COLO668 (cell line): ENCODE measurements at regions not wholly inside any gene's neighbourhood (a gene's known extent, or its start where the extent isn't known, plus 50 kb on each side); places are given as distances from the start of the nearest gene placed in this dataset.

Source experiments
- DNase-seq: peaks from one replicate; lab custom pipeline; 2025; ENCODE audit not compliant: unreplicated experiment; lab: John Stamatoyannopoulos, UW

DNA sequence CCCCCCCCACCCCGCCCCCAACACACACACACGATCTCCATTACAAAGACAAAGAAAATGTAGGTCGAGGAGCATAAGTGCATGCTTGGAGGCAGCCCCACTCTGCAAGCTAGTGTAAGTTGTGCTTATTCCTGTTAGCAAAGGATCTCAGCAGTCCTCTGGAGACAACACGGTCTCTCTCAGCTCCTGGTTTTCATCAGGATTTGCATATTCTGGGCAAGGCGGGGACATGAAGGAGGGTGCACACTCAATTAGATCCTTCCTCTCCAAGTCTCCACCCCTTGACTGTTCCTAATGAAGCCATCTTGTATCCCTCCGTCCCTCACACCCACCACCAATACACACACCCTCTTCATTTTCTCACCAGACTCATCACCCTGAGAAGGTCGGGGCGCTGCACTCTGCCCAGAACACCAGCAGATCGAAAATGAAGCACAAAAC lies 63.8 kb downstream of the MRPL46 start:
- DNase-seq = no peak

- no peak for DNase-seq
These were observed 65.1 kb downstream of the MRPL46 start for GRCh38 chr15:88401996-88402656.

GRCh38 chr15:88401251-88401995 lies 65.8 kb downstream of the MRPL46 start:
- no peak for DNase-seq

GRCh38 chr15:88400591-88401250 lies 66.5 kb downstream of the MRPL46 start:
- no peak for DNase-seq

DNA sequence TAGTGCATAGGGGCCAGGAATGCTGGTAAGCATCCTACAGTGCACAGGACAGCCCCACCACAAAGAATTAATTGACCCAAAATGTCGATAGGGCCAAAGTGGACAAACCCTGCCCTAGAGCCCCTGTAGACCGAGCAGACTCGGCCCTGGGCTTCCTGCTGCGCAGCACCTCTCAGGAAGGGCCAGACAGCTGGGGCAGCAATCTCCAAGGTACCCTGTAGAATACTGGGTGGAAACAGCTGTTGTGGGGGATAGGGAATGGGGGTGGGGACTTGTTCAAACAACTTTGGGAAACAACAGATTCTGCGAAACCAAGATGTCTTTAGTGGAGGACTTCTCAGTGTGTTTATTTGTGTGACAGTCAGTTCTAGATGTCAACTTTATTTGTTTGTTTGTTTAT lies 67.1 kb downstream of the MRPL46 start:
- DNase-seq = no peak

DNA sequence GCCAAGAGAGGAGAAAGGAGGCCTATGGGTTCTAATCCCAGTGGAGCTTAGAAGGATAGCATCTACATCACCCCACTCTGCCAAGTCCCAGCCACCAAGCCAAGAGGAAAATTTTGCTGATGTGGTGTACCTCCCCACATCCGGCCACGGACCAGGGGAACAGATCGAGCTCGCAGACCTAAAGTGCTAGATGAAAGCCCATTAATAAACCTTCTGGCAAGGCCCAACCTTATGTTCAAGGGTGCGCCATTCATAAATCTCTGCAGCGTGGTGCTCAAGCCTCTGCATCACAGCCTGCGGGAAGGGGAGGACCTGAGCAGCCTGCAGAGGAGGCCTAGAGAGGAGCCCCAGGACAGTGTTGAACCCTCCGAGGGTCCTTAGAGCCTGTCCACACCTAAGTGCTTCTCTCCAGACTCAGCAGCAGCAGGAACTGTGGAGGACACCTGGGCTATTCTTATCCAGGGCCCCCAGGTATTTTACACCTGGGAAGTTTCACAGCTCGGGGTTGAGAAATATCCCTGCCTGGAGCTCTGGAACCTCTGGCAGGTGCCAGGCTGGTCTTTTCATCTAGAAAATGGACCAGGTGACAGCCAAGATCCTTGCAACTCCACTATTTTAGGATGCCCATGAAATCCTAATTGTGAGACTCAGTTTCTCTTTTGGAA lies 68.0 kb downstream of the MRPL46 start:
- DNase-seq = no peak

DNA sequence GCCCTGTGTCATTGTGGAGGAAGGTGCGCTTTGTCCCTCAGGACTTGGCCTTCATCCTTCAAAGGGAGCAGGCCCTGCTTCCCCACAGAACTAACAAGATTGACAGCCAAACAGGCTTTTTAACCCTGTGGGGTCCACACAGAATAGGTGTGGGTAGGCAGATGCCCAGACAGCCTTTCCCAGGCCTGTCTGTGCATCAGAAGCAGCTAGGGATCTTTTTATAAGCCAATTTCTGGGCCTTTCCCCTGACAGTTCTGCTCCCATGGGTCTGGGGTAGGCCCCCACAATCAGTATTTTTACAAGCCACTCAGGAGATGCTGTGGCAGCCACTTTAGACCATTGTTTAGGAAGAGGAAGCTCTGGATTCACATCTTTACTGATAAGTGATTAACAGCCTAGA lies 69.2 kb downstream of the MRPL46 start:
- DNase-seq = no peak

DNA sequence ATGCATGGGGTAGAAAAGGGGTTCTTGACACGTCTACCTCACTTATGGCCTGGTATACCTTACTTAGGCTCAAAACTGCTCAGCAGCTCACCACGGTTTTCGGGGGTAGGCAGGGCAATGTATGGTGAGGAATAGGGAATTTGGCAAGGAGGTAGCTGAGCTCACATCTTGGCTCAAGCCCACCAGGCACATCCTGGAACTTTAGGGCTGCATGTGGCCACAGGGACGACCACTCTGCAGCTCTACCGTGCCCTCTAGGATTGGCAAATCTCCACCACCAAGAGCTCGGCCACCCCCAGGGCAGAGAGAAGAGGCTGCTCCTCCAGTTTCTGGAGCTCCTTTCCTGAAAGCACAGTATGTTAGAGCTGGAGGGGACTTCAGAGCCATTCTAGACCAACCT lies 69.7 kb downstream of the MRPL46 start:
- DNase-seq = no peak

GRCh38 chr15:88395872-88396781 lies 71.1 kb downstream of the MRPL46 start:
- no peak for DNase-seq

DNA sequence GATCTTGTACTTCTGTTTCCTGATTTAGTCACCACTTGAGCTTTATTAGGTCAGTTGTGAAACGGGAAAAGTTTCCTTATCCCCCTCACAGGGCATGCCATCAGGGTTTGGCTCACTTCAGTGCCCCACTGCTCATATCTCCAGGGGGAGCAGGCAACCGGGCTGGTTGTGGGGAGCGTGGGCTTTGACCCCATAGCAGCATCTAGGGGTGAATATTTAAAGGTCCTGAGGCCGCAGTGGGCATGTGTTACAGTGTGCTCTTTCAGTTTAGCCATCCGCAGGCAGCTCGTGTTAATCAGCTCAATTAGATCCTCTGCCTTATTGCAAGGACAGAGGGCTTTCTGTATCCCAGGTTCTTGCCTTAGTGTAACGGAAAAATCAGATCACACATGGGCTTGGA lies 71.9 kb downstream of the MRPL46 start:
- DNase-seq = no peak

GRCh38 chr15:88394553-88395145 lies 72.5 kb downstream of the MRPL46 start:
- DNase-seq = no peak

DNA sequence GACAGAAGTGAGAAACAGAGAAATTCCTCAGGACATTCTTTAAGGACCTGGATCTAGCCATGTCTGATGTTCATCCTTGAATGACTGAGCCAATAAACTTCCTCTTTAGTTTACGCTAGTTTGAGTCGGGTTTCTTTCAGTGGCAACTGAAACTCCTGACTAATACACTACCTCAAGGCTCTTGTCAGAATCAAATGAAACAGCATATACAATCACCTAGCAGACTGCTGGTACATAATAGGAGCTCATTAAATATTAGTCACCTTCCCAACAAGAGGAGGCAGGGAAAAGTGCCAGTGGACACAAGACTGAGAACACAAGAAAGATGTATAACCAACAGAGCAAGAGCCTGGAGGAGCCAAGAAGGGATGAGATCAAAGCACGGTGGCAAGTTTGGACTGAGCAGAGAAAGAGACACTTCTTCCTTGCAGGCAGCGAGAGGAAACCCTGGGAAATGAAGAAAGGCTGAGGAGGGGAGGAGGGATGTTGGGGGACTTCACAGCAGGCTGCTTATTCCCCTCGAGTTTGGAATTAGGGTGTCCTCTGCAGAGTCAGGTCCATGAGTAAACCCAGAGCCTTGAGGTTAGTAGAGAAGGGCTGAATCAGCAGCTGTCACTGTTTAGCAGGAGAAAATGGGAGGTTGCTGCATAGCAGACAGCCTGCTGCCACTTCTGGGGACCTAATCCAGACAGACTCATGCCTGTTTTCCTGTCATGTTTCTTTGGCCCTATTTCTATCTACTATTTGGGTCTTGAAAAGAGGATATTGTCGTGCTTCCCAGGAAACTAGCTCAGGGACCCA lies 73.3 kb downstream of the MRPL46 start:
- no peak for DNase-seq

GRCh38 chr15:88391700-88392099 lies 75.5 kb downstream of the MRPL46 start:
- DNase-seq = no peak

GRCh38 chr15:88391006-88391405 lies 76.2 kb downstream of the MRPL46 start:
- no peak for DNase-seq

DNA sequence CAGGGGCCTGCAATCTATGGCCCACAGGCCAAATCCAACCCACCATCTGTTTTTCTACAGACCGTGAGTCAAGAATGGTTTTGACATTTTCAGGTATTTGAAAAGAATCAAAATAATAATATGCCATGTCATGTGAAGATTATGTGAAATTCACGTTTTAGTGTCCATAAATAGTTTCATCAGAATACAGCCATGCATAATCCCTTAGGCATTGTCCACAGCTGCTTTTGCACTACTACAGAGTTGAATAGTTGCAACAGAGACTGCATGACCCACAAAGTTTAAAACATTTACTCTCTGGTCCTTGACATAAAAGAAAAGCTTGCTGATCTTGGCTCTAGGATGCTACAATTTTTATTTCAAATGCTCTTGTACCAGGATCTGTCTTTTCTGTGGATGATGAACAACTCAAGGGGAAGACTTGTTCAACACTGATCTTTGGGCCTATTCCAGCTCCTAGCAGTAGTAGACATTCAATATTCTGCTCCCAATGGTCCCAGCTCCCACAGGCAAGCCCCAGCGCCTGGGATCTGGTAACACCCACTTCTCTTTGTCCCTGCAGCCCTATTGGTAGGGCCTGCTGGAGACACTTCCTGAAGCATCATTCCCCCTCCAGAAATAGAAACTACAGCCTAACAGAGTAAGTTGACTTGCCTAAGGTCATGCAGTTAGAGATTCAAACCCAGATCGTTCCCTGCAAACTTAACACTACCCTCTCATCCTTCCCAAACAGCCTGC lies 76.9 kb downstream of the MRPL46 start:
- no peak for DNase-seq

GRCh38 chr15:88389120-88389519 lies 78.1 kb downstream of the MRPL46 start:
- no peak for DNase-seq

- no peak for DNase-seq
These were observed 78.5 kb downstream of the MRPL46 start for GRCh38 chr15:88388686-88389085.

GRCh38 chr15:88385078-88385700 lies 82.0 kb downstream of the MRPL46 start:
- no peak for DNase-seq
